ENCODE measurements at regions not wholly inside any gene's neighbourhood (a gene's known extent, or its start where the extent isn't known, plus 50 kb on each side); places are given as distances from the start of the nearest gene placed in this dataset.

- no peaks in the 10 kb centered on the region for H3K79me2 ChIP-seq (ENCODE audit: insufficient read depth, low read length)
- no peak for TF ChIP-seq CTCF (conservative IDR thresholded peaks at IDR 0.05; ENCODE audit: low read length)
- TF ChIP-seq EZH2phosphoT487 (IDR thresholded peaks at IDR 0.05; ENCODE audit: borderline replicate concordance), result no peak
- no peaks in the 10 kb centered on the region for H3K9me2 ChIP-seq (replicated peaks; ENCODE audit: low read depth, low read length)
- H3K4me2 ChIP-seq (ENCODE audit: low read depth, low read length, poor library complexity, severe bottlenecking), result no peak overlapping the region
- no peak overlapping the region for H2AFZ ChIP-seq (ENCODE audit: low read length)
- H3K4me1 ChIP-seq (ENCODE audit: insufficient read depth, low read length, poor library complexity, severe bottlenecking), result no peaks in the 10 kb centered on the region
- no peaks in the 10 kb centered on the region for H3K27me3 ChIP-seq (ENCODE audit: insufficient read depth, low read length, poor library complexity, severe bottlenecking)
- H4K20me1 ChIP-seq (ENCODE audit: insufficient read depth, low read length, poor library complexity, severe bottlenecking), result no peaks in the 10 kb centered on the region
- no peaks in the 10 kb centered on the region for H3K9me3 ChIP-seq (ENCODE audit: insufficient read depth, low read depth, low read length)
- no peaks in the 10 kb centered on the region for H3K36me3 ChIP-seq (ENCODE audit: insufficient read depth, low read length)
- H3K9ac ChIP-seq (ENCODE audit: low read depth, low read length, poor library complexity, severe bottlenecking), result no peak overlapping the region
- H3F3A ChIP-seq (ENCODE audit: low read depth), result no peaks in the 10 kb centered on the region
- H3K4me3 ChIP-seq (ENCODE audit: low read length, poor library complexity, severe bottlenecking), result no peak overlapping the region
Observed at GRCh38 chr1:219434285-219434922, 178.5 kb downstream of the ZC3H11B start.

GRCh38 chr1:219433496-219434131, 179.3 kb downstream of the ZC3H11B start:
- Histone ChIP-seq H3K4me3 (ENCODE audit: low read length, poor library complexity, severe bottlenecking) (no peak overlapping the region), H4K20me1 (ENCODE audit: insufficient read depth, low read length, poor library complexity, severe bottlenecking) (no peaks in the 10 kb centered on the region), H2AFZ (ENCODE audit: low read length) (no peak overlapping the region), H3F3A (ENCODE audit: low read depth) (no peaks in the 10 kb centered on the region), H3K36me3 (ENCODE audit: insufficient read depth, low read length) (no peaks in the 10 kb centered on the region), H3K79me2 (ENCODE audit: insufficient read depth, low read length) (no peaks in the 10 kb centered on the region), H3K9me2 (replicated peaks; ENCODE audit: low read depth, low read length) (no peaks in the 10 kb centered on the region), H3K27me3 (ENCODE audit: insufficient read depth, low read length, poor library complexity, severe bottlenecking) (no peaks in the 10 kb centered on the region), H3K9me3 (ENCODE audit: insufficient read depth, low read depth, low read length) (no peaks in the 10 kb centered on the region), H3K9ac (ENCODE audit: low read depth, low read length, poor library complexity, severe bottlenecking) (no peak overlapping the region), H3K4me1 (ENCODE audit: insufficient read depth, low read length, poor library complexity, severe bottlenecking) (no peaks in the 10 kb centered on the region), H3K4me2 (ENCODE audit: low read depth, low read length, poor library complexity, severe bottlenecking) (no peak overlapping the region)
- no peak for TF ChIP-seq CTCF (conservative IDR thresholded peaks at IDR 0.05; ENCODE audit: low read length)
- no peak for TF ChIP-seq EZH2phosphoT487 (IDR thresholded peaks at IDR 0.05; ENCODE audit: borderline replicate concordance)

- H3K36me3 ChIP-seq (ENCODE audit: insufficient read depth, low read length), result no peaks in the 10 kb centered on the region
- no peaks in the 10 kb centered on the region for H3K9me2 ChIP-seq (replicated peaks; ENCODE audit: low read depth, low read length)
- TF ChIP-seq CTCF (conservative IDR thresholded peaks at IDR 0.05; ENCODE audit: low read length) (no peak), EZH2phosphoT487 (IDR thresholded peaks at IDR 0.05; ENCODE audit: borderline replicate concordance) (no peak)
- H3K4me2 ChIP-seq (ENCODE audit: low read depth, low read length, poor library complexity, severe bottlenecking), result no peak overlapping the region
- no peak overlapping the region for H2AFZ ChIP-seq (ENCODE audit: low read length)
- H3K4me1 ChIP-seq (ENCODE audit: insufficient read depth, low read length, poor library complexity, severe bottlenecking), result no peaks in the 10 kb centered on the region
- no peaks in the 10 kb centered on the region for H3F3A ChIP-seq (ENCODE audit: low read depth)
- H3K27me3 ChIP-seq (ENCODE audit: insufficient read depth, low read length, poor library complexity, severe bottlenecking), result no peaks in the 10 kb centered on the region
- H3K9me3 ChIP-seq (ENCODE audit: insufficient read depth, low read depth, low read length), result no peaks in the 10 kb centered on the region
- H3K79me2 ChIP-seq (ENCODE audit: insufficient read depth, low read length), result no peaks in the 10 kb centered on the region
- no peak overlapping the region for H3K4me3 ChIP-seq (ENCODE audit: low read length, poor library complexity, severe bottlenecking)
- no peak overlapping the region for H3K9ac ChIP-seq (ENCODE audit: low read depth, low read length, poor library complexity, severe bottlenecking)
- no peaks in the 10 kb centered on the region for H4K20me1 ChIP-seq (ENCODE audit: insufficient read depth, low read length, poor library complexity, severe bottlenecking)
Observed at GRCh38 chr1:219433001-219433400, 179.9 kb downstream of the ZC3H11B start.
